SHP77 treated with DMSO at 0.1 percent for 48 hours (cell line): ENCODE measurements at regions not wholly inside any gene's neighbourhood (a gene's known extent, or its start where the extent isn't known, plus 50 kb on each side); places are given as distances from the start of the nearest gene placed in this dataset.

Experiments
- DNase-seq: peaks from one replicate; lab custom pipeline; 2025; lab: John Stamatoyannopoulos, UW

- no peak for DNase-seq
Observed at GRCh38 chr15:70505936-70506912, 257.1 kb downstream of the UACA start.

- no peak for DNase-seq
Observed at GRCh38 chr15:70505411-70505919, 257.9 kb downstream of the UACA start.

- no peak for DNase-seq
Observed at GRCh38 chr15:70504988-70505387, 258.4 kb downstream of the UACA start.

GRCh38 chr15:70504299-70504951, 258.9 kb downstream of the UACA start:
- no peak for DNase-seq

- no peak for DNase-seq
Observed at GRCh38 chr15:70503798-70504298, 259.5 kb downstream of the UACA start.

GRCh38 chr15:70503073-70503745, 260.1 kb downstream of the UACA start:
- DNase-seq = no peak

- DNase-seq = no peak
Observed at GRCh38 chr15:70502529-70502928, 260.8 kb downstream of the UACA start.

GRCh38 chr15:70501849-70502248, 261.5 kb downstream of the UACA start:
- DNase-seq = no peak

GRCh38 chr15:70501121-70501727, 262.1 kb downstream of the UACA start:
- no peak for DNase-seq

GRCh38 chr15:70499791-70500190, 263.6 kb downstream of the UACA start:
- no peak for DNase-seq

- DNase-seq = no peak
Observed at GRCh38 chr15:70498096-70498626, 265.2 kb downstream of the UACA start.

GRCh38 chr15:70497661-70498060, 265.7 kb downstream of the UACA start:
- no peak for DNase-seq

- DNase-seq = no peak
Observed at GRCh38 chr15:70495991-70496599, 267.3 kb downstream of the UACA start.

- DNase-seq = no peak
Observed at GRCh38 chr15:70494852-70495571, 268.3 kb downstream of the UACA start.

- no peak for DNase-seq
Observed at GRCh38 chr15:70494517-70494851, 268.9 kb downstream of the UACA start.

- no peak for DNase-seq
Observed at GRCh38 chr15:70493787-70494516, 269.4 kb downstream of the UACA start.

- DNase-seq = no peak
Observed at GRCh38 chr15:70493376-70493775, 270.0 kb downstream of the UACA start.

GRCh38 chr15:70492240-70493177, 270.8 kb downstream of the UACA start:
- DNase-seq = no peak

- DNase-seq = no peak
Observed at GRCh38 chr15:70491641-70492040, 271.7 kb downstream of the UACA start.
